ENCODE measurements at regions not wholly inside any gene's neighbourhood (a gene's known extent, or its start where the extent isn't known, plus 50 kb on each side); places are given as distances from the start of the nearest gene placed in this dataset.

DNA sequence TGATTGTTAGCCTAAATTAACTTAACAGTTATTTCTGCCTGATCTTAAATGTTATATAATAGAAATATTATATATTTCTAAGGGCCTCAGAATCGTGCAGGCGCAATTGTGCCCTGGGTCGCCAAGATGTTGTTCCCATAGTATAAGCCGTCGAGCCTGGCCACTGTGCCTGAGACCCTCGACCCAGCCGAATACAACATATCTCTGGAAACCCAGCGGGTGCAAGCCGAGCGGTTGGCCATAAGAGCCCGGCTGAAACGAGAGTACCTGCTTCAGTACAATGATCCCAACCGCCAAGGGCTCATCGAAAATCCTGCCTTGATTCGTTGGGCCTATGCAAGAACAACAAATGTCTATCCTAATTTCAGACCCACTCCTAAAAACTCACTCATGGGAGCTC, 549.8 kb downstream of the KCTD8 start:
- Histone ChIP-seq H3K36me3 (ENCODE audit: control insufficient read depth, insufficient read depth, low read length) (no peaks in the 10 kb centered on the region), H3K9ac (ENCODE audit: insufficient read depth, low read length) (no peak overlapping the region), H3K4me3 (replicated peaks in 1 of 4; ENCODE audit: control extremely low read depth in 1 of 4, insufficient read depth in 1 of 4, low read depth in 3 of 4, low read length in 4 of 4) (no peak overlapping the region), H2AFZ (ENCODE audit: low read length) (no peak overlapping the region), H4K20me1 (ENCODE audit: control insufficient read depth, extremely low read depth, insufficient read depth, low read length) (no peaks in the 10 kb centered on the region), H3K4me2 (ENCODE audit: extremely low read depth, insufficient read depth, low read length) (no peak overlapping the region), H3K27ac (ENCODE audit: insufficient read depth, low read length) (no peak overlapping the region), H3K4me1 (ENCODE audit: control insufficient read depth, extremely low read depth, insufficient read depth, low read length) (no peaks in the 10 kb centered on the region), H3K27me3 (ENCODE audit: control insufficient read depth, insufficient read depth, low read length) (no peaks in the 10 kb centered on the region), H3K9me3 (ENCODE audit: control insufficient read depth, insufficient read depth, low read depth, low read length) (no peaks in the 10 kb centered on the region), H3K79me2 (ENCODE audit: control insufficient read depth, insufficient read depth, low read length) (no peaks in the 10 kb centered on the region)
- no peak for DNase-seq (ENCODE audit: low read depth in 2 of 2)
- TF ChIP-seq, protein P1, sequence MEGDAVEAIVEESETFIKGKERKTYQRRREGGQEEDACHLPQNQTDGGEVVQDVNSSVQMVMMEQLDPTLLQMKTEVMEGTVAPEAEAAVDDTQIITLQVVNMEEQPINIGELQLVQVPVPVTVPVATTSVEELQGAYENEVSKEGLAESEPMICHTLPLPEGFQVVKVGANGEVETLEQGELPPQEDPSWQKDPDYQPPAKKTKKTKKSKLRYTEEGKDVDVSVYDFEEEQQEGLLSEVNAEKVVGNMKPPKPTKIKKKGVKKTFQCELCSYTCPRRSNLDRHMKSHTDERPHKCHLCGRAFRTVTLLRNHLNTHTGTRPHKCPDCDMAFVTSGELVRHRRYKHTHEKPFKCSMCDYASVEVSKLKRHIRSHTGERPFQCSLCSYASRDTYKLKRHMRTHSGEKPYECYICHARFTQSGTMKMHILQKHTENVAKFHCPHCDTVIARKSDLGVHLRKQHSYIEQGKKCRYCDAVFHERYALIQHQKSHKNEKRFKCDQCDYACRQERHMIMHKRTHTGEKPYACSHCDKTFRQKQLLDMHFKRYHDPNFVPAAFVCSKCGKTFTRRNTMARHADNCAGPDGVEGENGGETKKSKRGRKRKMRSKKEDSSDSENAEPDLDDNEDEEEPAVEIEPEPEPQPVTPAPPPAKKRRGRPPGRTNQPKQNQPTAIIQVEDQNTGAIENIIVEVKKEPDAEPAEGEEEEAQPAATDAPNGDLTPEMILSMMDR (conservative IDR thresholded peaks at IDR 0.05 in 1 of 2, IDR thresholded peaks at IDR 0.05 in 1 of 2; ENCODE audit: low read depth in 1 of 2, low read length in 2 of 2) = no peak
- TF ChIP-seq EZH2 (IDR thresholded peaks at IDR 0.05; ENCODE audit: low read length, missing control alignments) = no peak

- H3K9ac ChIP-seq (ENCODE audit: insufficient read depth, low read length) = no peak overlapping the region
- TF ChIP-seq, protein P1 (conservative IDR thresholded peaks at IDR 0.05 in 1 of 2, IDR thresholded peaks at IDR 0.05 in 1 of 2; ENCODE audit: low read depth in 1 of 2, low read length in 2 of 2) = no peak
- no peak for TF ChIP-seq EZH2 (IDR thresholded peaks at IDR 0.05; ENCODE audit: low read length, missing control alignments)
- H3K4me3 ChIP-seq (replicated peaks in 1 of 4; ENCODE audit: control extremely low read depth in 1 of 4, insufficient read depth in 1 of 4, low read depth in 3 of 4, low read length in 4 of 4) = no peak overlapping the region
- no peak overlapping the region for H2AFZ ChIP-seq (ENCODE audit: low read length)
- no peak overlapping the region for H3K4me2 ChIP-seq (ENCODE audit: extremely low read depth, insufficient read depth, low read length)
- no peaks in the 10 kb centered on the region for H3K4me1 ChIP-seq (ENCODE audit: control insufficient read depth, extremely low read depth, insufficient read depth, low read length)
- no peaks in the 10 kb centered on the region for H3K79me2 ChIP-seq (ENCODE audit: control insufficient read depth, insufficient read depth, low read length)
- no peaks in the 10 kb centered on the region for H3K27me3 ChIP-seq (ENCODE audit: control insufficient read depth, insufficient read depth, low read length)
- no peaks in the 10 kb centered on the region for H3K36me3 ChIP-seq (ENCODE audit: control insufficient read depth, insufficient read depth, low read length)
- no peak for DNase-seq (ENCODE audit: low read depth in 2 of 2)
- H3K9me3 ChIP-seq (ENCODE audit: control insufficient read depth, insufficient read depth, low read depth, low read length) = no peaks in the 10 kb centered on the region
- H3K27ac ChIP-seq (ENCODE audit: insufficient read depth, low read length) = no peak overlapping the region
- H4K20me1 ChIP-seq (ENCODE audit: control insufficient read depth, extremely low read depth, insufficient read depth, low read length) = no peaks in the 10 kb centered on the region
Measured at GRCh38 chr4:43903456-43903855, 545.2 kb downstream of the KCTD8 start.

DNA sequence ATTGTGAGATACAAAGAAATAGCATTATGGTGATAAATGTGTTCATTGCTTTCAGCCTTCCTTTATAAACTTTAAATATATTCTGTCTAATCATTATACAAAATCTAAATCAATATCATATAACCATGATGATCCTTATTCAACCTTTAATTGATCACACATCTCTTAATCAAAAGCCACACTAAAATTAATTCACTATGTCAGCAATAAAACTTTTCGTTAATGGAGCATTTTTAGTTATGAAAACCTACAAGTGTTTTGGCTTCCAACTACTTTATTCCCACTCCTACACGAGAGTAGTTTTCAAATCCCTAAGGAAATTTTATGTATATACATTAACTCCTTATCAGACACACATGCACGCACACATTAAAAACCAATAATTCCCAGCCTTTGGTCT, 530.2 kb downstream of the KCTD8 start:
- Histone ChIP-seq H3K79me2 (ENCODE audit: control insufficient read depth, insufficient read depth, low read length) (no peaks in the 10 kb centered on the region), H3K9me3 (ENCODE audit: control insufficient read depth, insufficient read depth, low read depth, low read length) (no peaks in the 10 kb centered on the region), H3K27ac (ENCODE audit: insufficient read depth, low read length) (no peak overlapping the region), H3K4me1 (ENCODE audit: control insufficient read depth, extremely low read depth, insufficient read depth, low read length) (no peaks in the 10 kb centered on the region), H3K9ac (ENCODE audit: insufficient read depth, low read length) (no peak overlapping the region), H4K20me1 (ENCODE audit: control insufficient read depth, extremely low read depth, insufficient read depth, low read length) (no peaks in the 10 kb centered on the region), H3K36me3 (ENCODE audit: control insufficient read depth, insufficient read depth, low read length) (no peaks in the 10 kb centered on the region), H3K27me3 (ENCODE audit: control insufficient read depth, insufficient read depth, low read length) (no peaks in the 10 kb centered on the region), H3K4me2 (ENCODE audit: extremely low read depth, insufficient read depth, low read length) (no peak overlapping the region), H3K4me3 (replicated peaks in 1 of 4; ENCODE audit: control extremely low read depth in 1 of 4, insufficient read depth in 1 of 4, low read depth in 3 of 4, low read length in 4 of 4) (no peak overlapping the region), H2AFZ (ENCODE audit: low read length) (no peak overlapping the region)
- TF ChIP-seq EZH2 (IDR thresholded peaks at IDR 0.05; ENCODE audit: low read length, missing control alignments) = no peak
- TF ChIP-seq, protein P1 (conservative IDR thresholded peaks at IDR 0.05 in 1 of 2, IDR thresholded peaks at IDR 0.05 in 1 of 2; ENCODE audit: low read depth in 1 of 2, low read length in 2 of 2) = no peak
- DNase-seq (ENCODE audit: low read depth in 2 of 2) = no peak
